ENCODE measurements at regions not wholly inside any gene's neighbourhood (a gene's known extent, or its start where the extent isn't known, plus 50 kb on each side); places are given as distances from the start of the nearest gene placed in this dataset.

GRCh38 chr1:47627016-47627415 is 189.2 kb downstream of the FOXD2 start:
- Histone ChIP-seq H3K4ac (ENCODE audit: low read depth, low read length) (no peak overlapping the region), H4K91ac (ENCODE audit: insufficient read length, low read depth, low read length) (no peak overlapping the region), H3K79me1 (ENCODE audit: insufficient read depth, low read depth, low read length, poor library complexity, severe bottlenecking) (no peaks in the 10 kb centered on the region), H2AFZ (ENCODE audit: low read length) (no peak overlapping the region), H3K14ac (ENCODE audit: insufficient read depth, low read length) (no peak overlapping the region), H3K79me2 (ENCODE audit: insufficient read depth, low read length) (no peaks in the 10 kb centered on the region), H2BK5ac (ENCODE audit: insufficient read length, low read length) (no peak overlapping the region), H3K23ac (ENCODE audit: insufficient read length, low read depth, low read length) (no peak overlapping the region), H3K27ac (ENCODE audit: insufficient read length, low read depth, low read length) (no peak overlapping the region), H2BK12ac (ENCODE audit: insufficient read length, low read depth, low read length) (no peak overlapping the region), H2BK15ac (ENCODE audit: low read depth, low read length) (no peak overlapping the region), H3K9ac (ENCODE audit: extremely low read depth, insufficient read length, low read length) (no peak overlapping the region), H3K56ac (ENCODE audit: insufficient read length, low read depth, low read length) (no peak overlapping the region), H3T11ph (ENCODE audit: low read length) (no peak overlapping the region), H3K4me2 (ENCODE audit: insufficient read depth, insufficient read length, low read length) (no peak overlapping the region), H4K8ac (replicated peaks; ENCODE audit: insufficient read length, low read depth, low read length) (no peak overlapping the region), H4K20me1 (ENCODE audit: control insufficient read depth, insufficient read depth, insufficient read length) (no peaks in the 10 kb centered on the region), H2BK120ac (ENCODE audit: low read depth, low read length, poor library complexity, severe bottlenecking) (no peak overlapping the region), H2BK20ac (ENCODE audit: low read depth, low read length, poor library complexity, severe bottlenecking) (no peak overlapping the region), H3K18ac (ENCODE audit: insufficient read length, low read depth, low read length) (no peak overlapping the region), H2AK5ac (ENCODE audit: insufficient read length, low read length) (no peak overlapping the region), H3K4me1 (ENCODE audit: insufficient read depth, low read length) (no peaks in the 10 kb centered on the region), H4K5ac (ENCODE audit: insufficient read length, low read depth, low read length) (no peak overlapping the region), H3K9me3 (ENCODE audit: control insufficient read depth, low read depth, low read length) (no peaks in the 10 kb centered on the region), H3K23me2 (ENCODE audit: insufficient read length, low read depth, low read length, poor library complexity, severe bottlenecking) (no peaks in the 10 kb centered on the region), H3K27me3 (ENCODE audit: insufficient read depth, low read length) (no peaks in the 10 kb centered on the region)
- no CpG with 5 or more reads among the region's 2 CpGs for WGBS (ENCODE audit: extremely low coverage, insufficient read length, low lambda C conversion rate)
- no peaks in the 10 kb centered on the region; a peak in 1 of 7 replicates for H3K36me3 Mint-ChIP-seq (ENCODE audit: insufficient read depth in 1 of 3, low read depth in 3 of 3)
- peaks cover 0 to 5% of the 10 kb centered on the region in 2 experiments; a peak in 1 of 4 replicates for H3K4me1 Mint-ChIP-seq
- no peaks in the 10 kb centered on the region for H3K9me3 Mint-ChIP-seq
- H3K4me3 Mint-ChIP-seq = no peak overlapping the region
- H3K27me3 Mint-ChIP-seq (ENCODE audit: low read depth) = peaks cover 45% of the 10 kb centered on the region
- DNase-seq = peak; percentile 31
- TF ChIP-seq, protein P1, sequence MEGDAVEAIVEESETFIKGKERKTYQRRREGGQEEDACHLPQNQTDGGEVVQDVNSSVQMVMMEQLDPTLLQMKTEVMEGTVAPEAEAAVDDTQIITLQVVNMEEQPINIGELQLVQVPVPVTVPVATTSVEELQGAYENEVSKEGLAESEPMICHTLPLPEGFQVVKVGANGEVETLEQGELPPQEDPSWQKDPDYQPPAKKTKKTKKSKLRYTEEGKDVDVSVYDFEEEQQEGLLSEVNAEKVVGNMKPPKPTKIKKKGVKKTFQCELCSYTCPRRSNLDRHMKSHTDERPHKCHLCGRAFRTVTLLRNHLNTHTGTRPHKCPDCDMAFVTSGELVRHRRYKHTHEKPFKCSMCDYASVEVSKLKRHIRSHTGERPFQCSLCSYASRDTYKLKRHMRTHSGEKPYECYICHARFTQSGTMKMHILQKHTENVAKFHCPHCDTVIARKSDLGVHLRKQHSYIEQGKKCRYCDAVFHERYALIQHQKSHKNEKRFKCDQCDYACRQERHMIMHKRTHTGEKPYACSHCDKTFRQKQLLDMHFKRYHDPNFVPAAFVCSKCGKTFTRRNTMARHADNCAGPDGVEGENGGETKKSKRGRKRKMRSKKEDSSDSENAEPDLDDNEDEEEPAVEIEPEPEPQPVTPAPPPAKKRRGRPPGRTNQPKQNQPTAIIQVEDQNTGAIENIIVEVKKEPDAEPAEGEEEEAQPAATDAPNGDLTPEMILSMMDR (conservative IDR thresholded peaks at IDR 0.05) = peak; percentile 54
- H3K27ac Mint-ChIP-seq = no peak overlapping the region

Data from H9 (cell line).